ENCODE measurements at regions not wholly inside any gene's neighbourhood (a gene's known extent, or its start where the extent isn't known, plus 50 kb on each side); places are given as distances from the start of the nearest gene placed in this dataset.

DNA sequence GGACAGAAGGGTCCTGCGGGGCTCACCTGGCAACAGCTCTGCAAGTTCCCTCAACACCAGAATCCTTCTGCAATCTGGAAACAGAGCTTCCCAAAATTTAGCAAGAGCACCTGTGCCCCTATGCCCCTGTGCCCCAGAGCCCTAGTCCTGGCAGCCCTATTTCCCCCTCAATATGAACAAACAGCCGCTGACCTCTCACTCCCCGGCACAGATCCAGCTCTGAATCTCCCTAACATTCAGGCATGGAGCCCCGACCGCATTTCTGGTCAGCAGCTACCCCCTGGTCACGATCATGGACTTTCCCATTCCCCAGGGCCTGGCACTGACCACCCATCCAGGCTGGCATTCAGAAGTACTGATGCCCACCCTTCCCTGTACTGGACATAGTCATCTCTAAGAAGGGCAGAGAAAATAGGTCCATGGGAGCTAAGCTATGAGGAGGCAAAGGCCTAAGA is 110.8 kb upstream of the SMURF2 start:
- TF ChIP-seq TEAD4 (IDR thresholded peaks at IDR 0.05; ENCODE audit: borderline replicate concordance, insufficient read depth): no peak
- TF ChIP-seq, protein P1, sequence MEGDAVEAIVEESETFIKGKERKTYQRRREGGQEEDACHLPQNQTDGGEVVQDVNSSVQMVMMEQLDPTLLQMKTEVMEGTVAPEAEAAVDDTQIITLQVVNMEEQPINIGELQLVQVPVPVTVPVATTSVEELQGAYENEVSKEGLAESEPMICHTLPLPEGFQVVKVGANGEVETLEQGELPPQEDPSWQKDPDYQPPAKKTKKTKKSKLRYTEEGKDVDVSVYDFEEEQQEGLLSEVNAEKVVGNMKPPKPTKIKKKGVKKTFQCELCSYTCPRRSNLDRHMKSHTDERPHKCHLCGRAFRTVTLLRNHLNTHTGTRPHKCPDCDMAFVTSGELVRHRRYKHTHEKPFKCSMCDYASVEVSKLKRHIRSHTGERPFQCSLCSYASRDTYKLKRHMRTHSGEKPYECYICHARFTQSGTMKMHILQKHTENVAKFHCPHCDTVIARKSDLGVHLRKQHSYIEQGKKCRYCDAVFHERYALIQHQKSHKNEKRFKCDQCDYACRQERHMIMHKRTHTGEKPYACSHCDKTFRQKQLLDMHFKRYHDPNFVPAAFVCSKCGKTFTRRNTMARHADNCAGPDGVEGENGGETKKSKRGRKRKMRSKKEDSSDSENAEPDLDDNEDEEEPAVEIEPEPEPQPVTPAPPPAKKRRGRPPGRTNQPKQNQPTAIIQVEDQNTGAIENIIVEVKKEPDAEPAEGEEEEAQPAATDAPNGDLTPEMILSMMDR (IDR thresholded peaks at IDR 0.05): no peak
- no peak for TF ChIP-seq USF2 (IDR thresholded peaks at IDR 0.05; ENCODE audit: borderline replicate concordance, low read depth, low read length)
- TF ChIP-seq CHD2 (IDR thresholded peaks at IDR 0.05; ENCODE audit: low read length, partially characterized antibody): no peak
- TF ChIP-seq EZH2phosphoT487 (IDR thresholded peaks at IDR 0.05; ENCODE audit: borderline replicate concordance, low read depth): no peak
- TF ChIP-seq MXI1 (IDR thresholded peaks at IDR 0.05; ENCODE audit: low read depth, low read length): no peak
- TF ChIP-seq YY1 (IDR thresholded peaks at IDR 0.05; ENCODE audit: low read depth): no peak
- TF ChIP-seq, protein P2, sequence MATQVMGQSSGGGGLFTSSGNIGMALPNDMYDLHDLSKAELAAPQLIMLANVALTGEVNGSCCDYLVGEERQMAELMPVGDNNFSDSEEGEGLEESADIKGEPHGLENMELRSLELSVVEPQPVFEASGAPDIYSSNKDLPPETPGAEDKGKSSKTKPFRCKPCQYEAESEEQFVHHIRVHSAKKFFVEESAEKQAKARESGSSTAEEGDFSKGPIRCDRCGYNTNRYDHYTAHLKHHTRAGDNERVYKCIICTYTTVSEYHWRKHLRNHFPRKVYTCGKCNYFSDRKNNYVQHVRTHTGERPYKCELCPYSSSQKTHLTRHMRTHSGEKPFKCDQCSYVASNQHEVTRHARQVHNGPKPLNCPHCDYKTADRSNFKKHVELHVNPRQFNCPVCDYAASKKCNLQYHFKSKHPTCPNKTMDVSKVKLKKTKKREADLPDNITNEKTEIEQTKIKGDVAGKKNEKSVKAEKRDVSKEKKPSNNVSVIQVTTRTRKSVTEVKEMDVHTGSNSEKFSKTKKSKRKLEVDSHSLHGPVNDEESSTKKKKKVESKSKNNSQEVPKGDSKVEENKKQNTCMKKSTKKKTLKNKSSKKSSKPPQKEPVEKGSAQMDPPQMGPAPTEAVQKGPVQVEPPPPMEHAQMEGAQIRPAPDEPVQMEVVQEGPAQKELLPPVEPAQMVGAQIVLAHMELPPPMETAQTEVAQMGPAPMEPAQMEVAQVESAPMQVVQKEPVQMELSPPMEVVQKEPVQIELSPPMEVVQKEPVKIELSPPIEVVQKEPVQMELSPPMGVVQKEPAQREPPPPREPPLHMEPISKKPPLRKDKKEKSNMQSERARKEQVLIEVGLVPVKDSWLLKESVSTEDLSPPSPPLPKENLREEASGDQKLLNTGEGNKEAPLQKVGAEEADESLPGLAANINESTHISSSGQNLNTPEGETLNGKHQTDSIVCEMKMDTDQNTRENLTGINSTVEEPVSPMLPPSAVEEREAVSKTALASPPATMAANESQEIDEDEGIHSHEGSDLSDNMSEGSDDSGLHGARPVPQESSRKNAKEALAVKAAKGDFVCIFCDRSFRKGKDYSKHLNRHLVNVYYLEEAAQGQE (IDR thresholded peaks at IDR 0.05; ENCODE audit: low read depth, low read length): no peak
- TF ChIP-seq, protein P3, sequence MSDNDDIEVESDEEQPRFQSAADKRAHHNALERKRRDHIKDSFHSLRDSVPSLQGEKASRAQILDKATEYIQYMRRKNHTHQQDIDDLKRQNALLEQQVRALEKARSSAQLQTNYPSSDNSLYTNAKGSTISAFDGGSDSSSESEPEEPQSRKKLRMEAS (IDR thresholded peaks at IDR 0.05; ENCODE audit: low read depth): no peak
- no peak for TF ChIP-seq POLR2AphosphoS5 (IDR thresholded peaks at IDR 0.05; ENCODE audit: low read depth, low read length)
- TF ChIP-seq JUND (IDR thresholded peaks at IDR 0.05): no peak
- TF ChIP-seq FOSL2 (IDR thresholded peaks at IDR 0.05; ENCODE audit: borderline replicate concordance, low read depth): no peak

Data from SK-N-SH (cell line).